WTC11 (cell line): ENCODE measurements at regions not wholly inside any gene's neighbourhood (a gene's known extent, or its start where the extent isn't known, plus 50 kb on each side); places are given as distances from the start of the nearest gene placed in this dataset.

Experiments used
- ATAC-seq: fragments of 200-7000 bp; cut with Tn5 transposase; 2 replicates; pipeline ENCODE4 v1.10.0; 2021; ENCODE audit warnings: mild to moderate bottlenecking, moderate library complexity
- CTCF ChIA-PET: fragments of 300-600 bp; sonication (Branson Sonifier 250); formaldehyde crosslinking; loops from one replicate; lab custom pipeline; 2021; ENCODE audit warnings: antibody characterized with exemption; lab: Charles Lee
- POLR2A ChIA-PET: fragments of 350-600 bp; sonication (Branson Sonifier 250); formaldehyde crosslinking; loops from one replicate; lab custom pipeline; 2021; ENCODE audit warnings: antibody characterized with exemption; lab: Charles Lee
- DNase-seq: peaks from one replicate; pipeline ENCODE4 v3.0.0; 2021; ENCODE audit warnings: low spot score
- H3K27ac Mint-ChIP-seq: 2 replicates; pipeline ENCODE4 v1.8.0; 2021; ENCODE audit warnings: mixed read lengths
- H3K27me3 Mint-ChIP-seq: 2 replicates; pipeline ENCODE4 v1.8.0; 2021; ENCODE audit warnings: low read depth, mild to moderate bottlenecking, moderate library complexity, mixed read lengths
- H3K36me3 Mint-ChIP-seq: 2 replicates; pipeline ENCODE4 v1.8.0; 2021; ENCODE audit warnings: mixed read lengths
- H3K4me1 Mint-ChIP-seq: 2 replicates; pipeline ENCODE4 v1.8.0; 2022; ENCODE audit warnings: mixed read lengths
- H3K4me3 Mint-ChIP-seq: 2 replicates; pipeline ENCODE4 v1.8.0; 2021; ENCODE audit warnings: mild to moderate bottlenecking, moderate library complexity, mixed read lengths
- H3K9me3 Mint-ChIP-seq: 2 replicates; pipeline ENCODE4 v1.8.0; 2021; ENCODE audit warnings: mixed read lengths
- ATF2 ChIP-seq: sonication (generic); formaldehyde crosslinking; IDR thresholded peaks from 2 replicates; pipeline ENCODE4 v1.8.1; 2022; ENCODE audit warnings: low read depth, missing genetic modification reagents, borderline replicate concordance
- ATF3 ChIP-seq: sonication (generic); formaldehyde crosslinking; conservative IDR thresholded peaks from 2 replicates; pipeline ENCODE4 v1.8.1; 2022; ENCODE audit warnings: mild to moderate bottlenecking, missing genetic modification reagents
- ATF6 ChIP-seq: sonication (generic); formaldehyde crosslinking; IDR thresholded peaks from 2 replicates; pipeline ENCODE4 v1.8.1; 2023; ENCODE audit warnings: mild to moderate bottlenecking, missing genetic modification reagents
- CDX4 ChIP-seq: fragments of 250-450 bp; sonication (Bioruptor Pico); IDR thresholded peaks from 2 replicates; pipeline ENCODE4 v1.9.0; 2021; ENCODE audit warnings: moderate library complexity, mild to moderate bottlenecking, inconsistent platforms, borderline replicate concordance
- E2F4 ChIP-seq: sonication (generic); formaldehyde crosslinking; IDR thresholded peaks from 2 replicates; pipeline ENCODE4 v1.8.1; 2022; ENCODE audit warnings: low read depth, mild to moderate bottlenecking, moderate library complexity, missing genetic modification reagents, borderline replicate concordance
- EMX1 ChIP-seq: fragments of 250-450 bp; sonication (Bioruptor Pico); IDR thresholded peaks from 2 replicates; pipeline ENCODE4 v1.8.0; 2021; ENCODE audit warnings: mild to moderate bottlenecking
- HMGXB4 ChIP-seq: sonication (generic); formaldehyde crosslinking; IDR thresholded peaks from 2 replicates; pipeline ENCODE4 v1.8.1; 2023; ENCODE audit warnings: mild to moderate bottlenecking, moderate library complexity, missing genetic modification reagents
- MLX ChIP-seq: sonication (generic); formaldehyde crosslinking; IDR thresholded peaks from 2 replicates; pipeline ENCODE4 v1.8.1; 2023; ENCODE audit warnings: mild to moderate bottlenecking, missing genetic modification reagents, moderate library complexity
- MXD4 ChIP-seq: fragments of 250-450 bp; sonication (Bioruptor Pico); IDR thresholded peaks from 2 replicates; pipeline ENCODE4 v1.8.0; 2021; ENCODE audit warnings: mild to moderate bottlenecking, moderate library complexity, borderline replicate concordance
- MYBL2 ChIP-seq: sonication (generic); formaldehyde crosslinking; IDR thresholded peaks from 2 replicates; pipeline ENCODE4 v1.8.1; 2023; ENCODE audit warnings: mild to moderate bottlenecking, moderate library complexity, missing genetic modification reagents
- PRDM15 ChIP-seq: sonication (generic); formaldehyde crosslinking; IDR thresholded peaks from 2 replicates; pipeline ENCODE4 v1.8.0; 2022; ENCODE audit warnings: missing genetic modification reagents
- PREB ChIP-seq: sonication (generic); formaldehyde crosslinking; IDR thresholded peaks from 2 replicates; pipeline ENCODE4 v1.8.1; 2022; ENCODE audit warnings: mild to moderate bottlenecking, missing genetic modification reagents, moderate library complexity, borderline replicate concordance
- SMAD3 ChIP-seq: sonication (generic); formaldehyde crosslinking; IDR thresholded peaks from 2 replicates; pipeline ENCODE4 v1.8.0; 2022; ENCODE audit warnings: missing genetic modification reagents, mild to moderate bottlenecking, borderline replicate concordance
- TEAD1 ChIP-seq: sonication (generic); formaldehyde crosslinking; IDR thresholded peaks from 2 replicates; pipeline ENCODE4 v1.8.0; 2022; ENCODE audit warnings: mild to moderate bottlenecking, missing genetic modification reagents
- ZNF396 ChIP-seq: fragments of 250-450 bp; sonication (Bioruptor Pico); IDR thresholded peaks from 2 replicates; pipeline ENCODE4 v1.8.0; 2021; ENCODE audit warnings: mild to moderate bottlenecking, moderate library complexity, borderline replicate concordance
- ZNF423 ChIP-seq: fragments of 250-450 bp; sonication (Bioruptor Pico); IDR thresholded peaks from 2 replicates; pipeline ENCODE4 v2.1.2; 2022; ENCODE audit warnings: mild to moderate bottlenecking, moderate library complexity

- TF ChIP-seq ATF2 (CRISPR knock-in tag) (no peak), PREB (CRISPR knock-in tag) (no peak)
These were observed 259.3 kb downstream of the ZBBX start (continued) for GRCh38 chr3:167120828-167121227.

GRCh38 chr3:167116120-167116922 lies 263.8 kb downstream of the ZBBX start:
- H3K4me3 Mint-ChIP-seq, result no peak overlapping the region
- TF ChIP-seq HMGXB4 (CRISPR knock-in tag) (no peak), SMAD3 (no peak), CDX4 (CRISPR knock-in tag) (no peak), TEAD1 (CRISPR knock-in tag) (no peak), ATF3 (CRISPR knock-in tag) (no peak), ZNF396 (CRISPR knock-in tag) (no peak), MXD4 (CRISPR knock-in tag) (no peak), ZNF423 (CRISPR knock-in tag) (no peak), PRDM15 (CRISPR knock-in tag) (no peak), MYBL2 (no peak), EMX1 (CRISPR knock-in tag) (no peak), ATF6 (CRISPR knock-in tag) (no peak), MLX (CRISPR knock-in tag) (no peak), E2F4 (CRISPR knock-in tag) (no peak)
- no peak for DNase-seq
- CTCF ChIA-PET, result no interaction called here
- no peaks in the 10 kb centered on the region for H3K9me3 Mint-ChIP-seq
- H3K27me3 Mint-ChIP-seq, result no peaks in the 10 kb centered on the region
- H3K27ac Mint-ChIP-seq, result no peak overlapping the region
- H3K4me1 Mint-ChIP-seq, result peaks cover 4% of the 10 kb centered on the region; the same call in 1 of the 2 replicates
- POLR2A ChIA-PET, result no interaction called here
- no peak; the same call in 1 of the 2 replicates for ATAC-seq
- H3K36me3 Mint-ChIP-seq, result no peaks in the 10 kb centered on the region
